ENCODE measurements at regions not wholly inside any gene's neighbourhood (a gene's known extent, or its start where the extent isn't known, plus 50 kb on each side); places are given as distances from the start of the nearest gene placed in this dataset.

DNA sequence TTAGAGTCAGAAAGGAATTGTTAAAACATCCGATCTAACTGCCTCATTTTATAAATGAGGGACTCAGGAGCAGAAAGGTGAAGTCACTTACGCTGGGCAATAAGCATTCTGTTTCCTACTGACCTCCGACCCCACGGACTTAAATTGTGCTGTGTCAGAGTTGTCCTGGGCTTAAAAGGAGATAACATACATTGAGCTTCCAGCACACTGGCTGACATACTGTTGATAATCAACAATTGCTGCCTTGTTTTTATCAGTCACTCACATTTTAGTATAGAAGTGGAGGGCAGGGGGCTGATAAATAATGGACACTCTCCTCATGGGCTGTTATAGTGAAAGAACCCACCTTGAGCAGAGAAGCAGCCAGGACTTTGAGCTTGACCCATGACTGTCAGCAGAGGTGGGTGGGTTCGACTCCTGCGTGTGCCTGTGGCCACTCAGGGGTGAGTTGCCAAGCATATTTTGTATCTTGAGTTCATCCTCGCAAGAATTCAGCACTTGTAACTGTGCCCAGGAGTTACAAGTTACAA lies 166.5 kb upstream of the JARID2 start:
- TF ChIP-seq, protein P1, sequence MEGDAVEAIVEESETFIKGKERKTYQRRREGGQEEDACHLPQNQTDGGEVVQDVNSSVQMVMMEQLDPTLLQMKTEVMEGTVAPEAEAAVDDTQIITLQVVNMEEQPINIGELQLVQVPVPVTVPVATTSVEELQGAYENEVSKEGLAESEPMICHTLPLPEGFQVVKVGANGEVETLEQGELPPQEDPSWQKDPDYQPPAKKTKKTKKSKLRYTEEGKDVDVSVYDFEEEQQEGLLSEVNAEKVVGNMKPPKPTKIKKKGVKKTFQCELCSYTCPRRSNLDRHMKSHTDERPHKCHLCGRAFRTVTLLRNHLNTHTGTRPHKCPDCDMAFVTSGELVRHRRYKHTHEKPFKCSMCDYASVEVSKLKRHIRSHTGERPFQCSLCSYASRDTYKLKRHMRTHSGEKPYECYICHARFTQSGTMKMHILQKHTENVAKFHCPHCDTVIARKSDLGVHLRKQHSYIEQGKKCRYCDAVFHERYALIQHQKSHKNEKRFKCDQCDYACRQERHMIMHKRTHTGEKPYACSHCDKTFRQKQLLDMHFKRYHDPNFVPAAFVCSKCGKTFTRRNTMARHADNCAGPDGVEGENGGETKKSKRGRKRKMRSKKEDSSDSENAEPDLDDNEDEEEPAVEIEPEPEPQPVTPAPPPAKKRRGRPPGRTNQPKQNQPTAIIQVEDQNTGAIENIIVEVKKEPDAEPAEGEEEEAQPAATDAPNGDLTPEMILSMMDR (IDR thresholded peaks at IDR 0.05; ENCODE audit: extremely low read depth, insufficient read depth, missing control alignments), result no peak
- in situ Hi-C loops (cut with MboI; ENCODE audit: low pct_unique_long_range_greater_than_20kb, low sequenced_read_pairs, unreplicated experiment), result no loop called here
- DNase-seq (ENCODE audit: low spot score), result no peak

DNA sequence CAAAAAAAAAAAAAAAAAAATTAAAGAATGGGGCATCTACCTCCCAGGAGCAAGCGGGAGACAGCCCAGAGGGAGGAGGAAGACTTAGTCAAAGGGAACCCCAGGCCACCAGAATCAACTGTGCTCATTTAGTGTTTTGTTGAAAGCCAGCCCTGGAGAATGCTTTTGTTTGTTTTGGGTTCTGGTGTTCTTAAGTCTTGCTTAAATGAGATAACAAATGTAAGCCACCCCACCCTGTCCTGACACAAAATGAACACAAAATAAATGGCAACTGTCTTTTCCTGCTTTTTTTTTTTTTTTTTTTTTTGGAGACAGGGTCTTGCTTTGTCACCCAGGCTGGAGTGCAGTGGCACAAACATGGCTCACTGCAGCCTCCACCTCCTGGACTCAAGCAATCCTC lies 165.0 kb upstream of the JARID2 start:
- no peak for DNase-seq (ENCODE audit: low spot score)
- TF ChIP-seq, protein P1 (IDR thresholded peaks at IDR 0.05; ENCODE audit: extremely low read depth, insufficient read depth, missing control alignments), result no peak
- in situ Hi-C loops (cut with MboI; ENCODE audit: low pct_unique_long_range_greater_than_20kb, low sequenced_read_pairs, unreplicated experiment), result no loop called here

DNA sequence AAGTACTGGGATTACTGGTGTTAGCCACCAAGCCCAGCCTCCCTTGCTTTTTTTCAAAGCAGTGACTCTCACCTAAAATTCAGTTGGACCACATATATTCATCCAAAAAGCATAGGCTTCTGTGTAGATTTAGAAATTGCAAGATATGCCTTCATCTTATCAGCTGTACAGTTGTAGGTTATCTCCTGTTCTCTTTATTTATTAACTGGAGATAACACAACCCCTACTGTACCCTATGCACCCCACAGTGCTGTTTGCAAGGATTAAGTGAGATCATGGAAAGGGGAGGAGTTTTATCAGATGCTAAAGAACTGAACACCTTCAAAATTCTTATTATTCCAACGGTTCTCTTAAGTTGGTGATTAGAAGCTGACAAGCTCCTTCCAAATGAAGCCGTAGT lies 164.4 kb upstream of the JARID2 start:
- in situ Hi-C loops (cut with MboI; ENCODE audit: low pct_unique_long_range_greater_than_20kb, low sequenced_read_pairs, unreplicated experiment), result no loop called here
- DNase-seq (ENCODE audit: low spot score), result no peak
- TF ChIP-seq, protein P1 (IDR thresholded peaks at IDR 0.05; ENCODE audit: extremely low read depth, insufficient read depth, missing control alignments), result no peak

DNA sequence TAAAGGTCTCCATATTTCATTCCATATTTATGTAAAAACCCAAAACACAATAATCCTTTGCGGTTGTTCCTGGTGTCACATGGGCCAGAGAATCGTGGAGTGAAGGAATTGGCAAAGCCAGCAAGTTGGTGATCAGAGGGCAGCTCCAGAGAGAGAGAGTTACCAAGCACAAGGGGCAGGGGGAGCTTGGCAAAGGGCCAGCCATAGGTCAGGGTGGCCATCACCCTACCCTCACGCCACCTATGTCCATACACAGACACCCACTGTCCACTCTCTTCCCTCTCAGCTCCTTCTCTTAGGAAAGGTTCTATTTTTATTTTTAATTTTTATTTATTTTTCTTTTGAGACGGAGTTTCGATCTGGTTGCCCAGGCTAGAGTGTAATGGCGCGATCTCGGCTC lies 163.2 kb upstream of the JARID2 start:
- DNase-seq (ENCODE audit: low spot score), result no peak
- TF ChIP-seq, protein P1 (IDR thresholded peaks at IDR 0.05; ENCODE audit: extremely low read depth, insufficient read depth, missing control alignments), result no peak
- in situ Hi-C loops (cut with MboI; ENCODE audit: low pct_unique_long_range_greater_than_20kb, low sequenced_read_pairs, unreplicated experiment), result no loop called here

DNA sequence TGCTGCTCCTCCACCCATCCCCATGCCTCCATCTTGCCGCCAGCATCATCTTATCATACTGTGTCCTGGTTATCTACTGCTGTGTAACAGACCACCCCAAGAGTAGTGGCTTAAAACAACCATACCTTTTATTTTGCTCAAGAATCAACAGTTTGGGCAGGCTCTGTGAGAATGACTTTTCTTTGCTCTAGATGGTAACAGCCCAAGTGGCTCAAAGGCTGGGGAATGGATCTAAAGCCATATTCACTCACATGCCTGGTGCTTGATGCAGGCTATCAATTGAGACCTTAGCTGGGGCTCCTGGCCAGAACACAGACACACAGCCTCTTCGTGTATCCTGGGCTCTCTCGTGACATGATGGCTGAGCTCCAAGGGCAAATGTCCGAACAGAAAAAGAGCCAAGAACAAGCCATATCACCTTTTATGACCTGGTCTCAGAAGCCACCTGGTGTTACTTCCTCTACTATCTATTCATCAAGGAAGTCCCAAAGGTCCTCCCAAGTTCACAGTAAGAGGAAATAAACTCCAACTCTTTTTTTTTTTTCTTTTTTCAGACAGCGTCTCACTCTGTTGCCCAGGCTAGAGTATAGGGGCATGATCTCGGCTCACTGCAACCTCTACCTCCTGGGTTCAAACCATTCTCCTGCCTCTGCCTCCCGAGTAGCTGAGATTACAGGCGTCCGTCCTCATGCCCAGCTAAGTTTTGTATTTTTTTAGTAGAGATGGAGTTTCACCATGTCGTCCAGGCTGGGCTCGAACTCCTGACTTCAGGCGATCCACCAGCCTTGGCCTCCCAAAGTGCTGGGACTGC lies 159.3 kb upstream of the JARID2 start:
- DNase-seq (ENCODE audit: low spot score), result no peak
- TF ChIP-seq, protein P1 (IDR thresholded peaks at IDR 0.05; ENCODE audit: extremely low read depth, insufficient read depth, missing control alignments), result no peak
- in situ Hi-C loops (cut with MboI; ENCODE audit: low pct_unique_long_range_greater_than_20kb, low sequenced_read_pairs, unreplicated experiment), result no loop called here

DNA sequence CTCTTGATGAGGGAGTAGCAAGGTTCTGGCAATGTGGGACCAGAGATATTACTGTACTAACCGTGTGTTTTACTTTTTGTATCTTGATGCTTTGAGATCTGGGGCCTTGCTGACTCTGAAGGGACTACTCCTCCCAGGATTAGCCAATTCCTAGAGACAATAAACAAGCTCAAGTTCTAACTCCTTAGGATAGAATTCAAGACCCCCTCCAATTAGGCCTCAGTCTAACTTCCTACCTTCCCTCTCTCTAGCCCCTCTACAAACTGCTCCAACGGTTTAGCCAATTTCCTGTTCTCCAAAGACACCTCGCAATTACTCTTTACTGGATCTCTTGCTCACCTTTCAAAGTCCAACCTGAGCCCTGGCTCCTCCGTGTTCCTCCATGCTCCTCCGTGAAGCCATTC lies 158.7 kb upstream of the JARID2 start:
- TF ChIP-seq, protein P1 (IDR thresholded peaks at IDR 0.05; ENCODE audit: extremely low read depth, insufficient read depth, missing control alignments), result no peak
- no peak for DNase-seq (ENCODE audit: low spot score)
- in situ Hi-C loops (cut with MboI; ENCODE audit: low pct_unique_long_range_greater_than_20kb, low sequenced_read_pairs, unreplicated experiment), result no loop called here

Measured in GM13977 (cell line).